Adrenal gland (tissue), 5 donors: ENCODE measurements at regions not wholly inside any gene's neighbourhood (a gene's known extent, or its start where the extent isn't known, plus 50 kb on each side); places are given as distances from the start of the nearest gene placed in this dataset.

Experiments
- CTCF ChIP-seq, 6 experiments: fragments of 450-650 bp in 4 of 6; fragments of 200-600 bp in 2 of 6; sonication (generic) in 1 of 6; IDR thresholded peaks; 1 replicate in 5 of 6; 2 replicates in 1 of 6; pipeline versions ENCODE4 v1.5.1 to v1.8.0; 2016 to 2021; ENCODE audit warnings: antibody characterized with exemption in 6 of 6, mild to moderate bottlenecking in 2 of 6, moderate library complexity in 1 of 6
- POLR2A ChIP-seq, 2 donors: fragments of 450-650 bp; IDR thresholded peaks; one replicate each; pipeline ENCODE4 v1.6.1; 2017; ENCODE audit warnings: antibody characterized with exemption in 2 of 2, mild to moderate bottlenecking in 2 of 2, moderate library complexity in 1 of 2
- donor health status: DM: no; HTN: no; CAD: no.

- no peak for TF ChIP-seq POLR2A (IDR thresholded peaks at IDR 0.05)
- TF ChIP-seq CTCF (IDR thresholded peaks at IDR 0.05) = no peak
Measured at GRCh38 chr6:84317463-84317862, 90.0 kb upstream of the CEP162 start.
